ENCODE measurements at regions not wholly inside any gene's neighbourhood (a gene's known extent, or its start where the extent isn't known, plus 50 kb on each side); places are given as distances from the start of the nearest gene placed in this dataset.
A peak's percentile ranks its signal among the peaks of the same experiment; 100 is the strongest.

- TF ChIP-seq REST (IDR thresholded peaks at IDR 0.05; ENCODE audit: unreplicated experiment) = no peak
- TF ChIP-seq NANOG (IDR thresholded peaks at IDR 0.05; ENCODE audit: borderline replicate concordance) = no peak
- no peak for TF ChIP-seq STAT1 (IDR thresholded peaks at IDR 0.05; ENCODE audit: unreplicated experiment)
- no peak for TF ChIP-seq EZH2phosphoT487 (IDR thresholded peaks at IDR 0.05; ENCODE audit: unreplicated experiment)
- TF ChIP-seq CTCF (conservative IDR thresholded peaks at IDR 0.05; ENCODE audit: low read depth in 2 of 2) = no peak
- TF ChIP-seq EZH2 (IDR thresholded peaks at IDR 0.05; ENCODE audit: low read depth, unreplicated experiment) = no peak
- no peak for TF ChIP-seq ETS1 (IDR thresholded peaks at IDR 0.05)
- no peak for TF ChIP-seq ZNF114 (CRISPR knock-in tag; IDR thresholded peaks at IDR 0.05)
Observed at GRCh38 chr13:91214031-91214430, 133.5 kb upstream of the MIR17HG start (continued).

- H3K27me3 ChIP-seq (ENCODE audit: insufficient read depth) = peaks cover 3% of the 10 kb centered on the region; the same call in 1 of the 2 replicates
- H3K36me3 Mint-ChIP-seq (ENCODE audit: low read depth) = no peaks in the 10 kb centered on the region
- no peaks in the 10 kb centered on the region for H3K9me3 Mint-ChIP-seq
- no peak overlapping the region for H3K27ac Mint-ChIP-seq
- H3F3A ChIP-seq (replicated peaks; ENCODE audit: low read depth) = no peaks in the 10 kb centered on the region
- H2AFZ ChIP-seq = no peak overlapping the region
- ATAC-seq (peak; percentile 92), DNase-seq (ENCODE audit: low spot score) (peak; percentile 25)
- no peak overlapping the region for H3K4me3 ChIP-seq
- no peaks in the 10 kb centered on the region for H3K36me3 ChIP-seq (ENCODE audit: insufficient read depth)
- H3K27me3 Mint-ChIP-seq (ENCODE audit: insufficient read depth, low read depth, poor library complexity) = peaks cover 16% of the 10 kb centered on the region
- no peak overlapping the region for H3K27ac ChIP-seq (ENCODE audit: low read depth)
- no peak overlapping the region for H3K4me3 Mint-ChIP-seq
- H3K4me2 ChIP-seq = no peak overlapping the region
- no peaks in the 10 kb centered on the region for H3K9me2 ChIP-seq (ENCODE audit: insufficient read depth)
- peaks cover 34% of the 10 kb centered on the region for H3K4me1 ChIP-seq (ENCODE audit: insufficient read depth)
- H3K79me2 ChIP-seq (replicated peaks; ENCODE audit: insufficient read depth) = no peaks in the 10 kb centered on the region
- H3K4me1 Mint-ChIP-seq = peaks cover 40% of the 10 kb centered on the region
- H4K20me1 ChIP-seq (replicated peaks; ENCODE audit: insufficient read depth) = no peaks in the 10 kb centered on the region
- TF ChIP-seq ETS1 (IDR thresholded peaks at IDR 0.05) = no peak
- no peak for TF ChIP-seq JUNB (IDR thresholded peaks at IDR 0.05; ENCODE audit: unreplicated experiment)
- TF ChIP-seq NANOG (IDR thresholded peaks at IDR 0.05; ENCODE audit: borderline replicate concordance) = no peak
- no peak for TF ChIP-seq EZH2phosphoT487 (IDR thresholded peaks at IDR 0.05; ENCODE audit: unreplicated experiment)
- no peak for TF ChIP-seq ZNF331 (CRISPR knock-in tag; IDR thresholded peaks at IDR 0.05; ENCODE audit: low read depth)
- no peak for TF ChIP-seq POLR2AphosphoS5 (IDR thresholded peaks at IDR 0.05; ENCODE audit: low read depth)
Observed at GRCh38 chr13:91216928-91217700, 130.4 kb upstream of the MIR17HG start.

All from GM23338 (cell line).